Fibroblast of the aortic adventitia (primary cell): ENCODE measurements at regions not wholly inside any gene's neighbourhood (a gene's known extent, or its start where the extent isn't known, plus 50 kb on each side); places are given as distances from the start of the nearest gene placed in this dataset.

Experiments used
- DNase-seq: peaks from one replicate; pipeline ENCODE4 v3.0.0-alpha.2; 2010; ENCODE audit warnings: low read depth
- H3K4me3 ChIP-seq: 2 replicates; pipeline ENCODE4 v1.5.1; 2011; ENCODE audit warnings: low read depth, mild to moderate bottlenecking, control low read depth, low read length, moderate library complexity
- TF ChIP-seq, protein P1 (sequence below): IDR thresholded peaks from 2 replicates; pipeline ENCODE4 v1.5.1; 2011; ENCODE audit warnings: mild to moderate bottlenecking, low read length, control low read depth, inconsistent platforms; ENCODE audit not compliant: insufficient read depth

- TF ChIP-seq, protein P1, sequence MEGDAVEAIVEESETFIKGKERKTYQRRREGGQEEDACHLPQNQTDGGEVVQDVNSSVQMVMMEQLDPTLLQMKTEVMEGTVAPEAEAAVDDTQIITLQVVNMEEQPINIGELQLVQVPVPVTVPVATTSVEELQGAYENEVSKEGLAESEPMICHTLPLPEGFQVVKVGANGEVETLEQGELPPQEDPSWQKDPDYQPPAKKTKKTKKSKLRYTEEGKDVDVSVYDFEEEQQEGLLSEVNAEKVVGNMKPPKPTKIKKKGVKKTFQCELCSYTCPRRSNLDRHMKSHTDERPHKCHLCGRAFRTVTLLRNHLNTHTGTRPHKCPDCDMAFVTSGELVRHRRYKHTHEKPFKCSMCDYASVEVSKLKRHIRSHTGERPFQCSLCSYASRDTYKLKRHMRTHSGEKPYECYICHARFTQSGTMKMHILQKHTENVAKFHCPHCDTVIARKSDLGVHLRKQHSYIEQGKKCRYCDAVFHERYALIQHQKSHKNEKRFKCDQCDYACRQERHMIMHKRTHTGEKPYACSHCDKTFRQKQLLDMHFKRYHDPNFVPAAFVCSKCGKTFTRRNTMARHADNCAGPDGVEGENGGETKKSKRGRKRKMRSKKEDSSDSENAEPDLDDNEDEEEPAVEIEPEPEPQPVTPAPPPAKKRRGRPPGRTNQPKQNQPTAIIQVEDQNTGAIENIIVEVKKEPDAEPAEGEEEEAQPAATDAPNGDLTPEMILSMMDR: no peak
- no peak for DNase-seq
- no peak overlapping the region for H3K4me3 ChIP-seq
These were observed 610.6 kb upstream of the CFAP20DC start for GRCh38 chr3:59660376-59660775.

GRCh38 chr3:59659755-59660154 is 609.9 kb upstream of the CFAP20DC start:
- DNase-seq: no peak
- no peak overlapping the region for H3K4me3 ChIP-seq
- TF ChIP-seq, protein P1: no peak

- no peak for DNase-seq
- TF ChIP-seq, protein P1: no peak
- no peak overlapping the region for H3K4me3 ChIP-seq
These were observed 609.0 kb upstream of the CFAP20DC start for GRCh38 chr3:59658866-59659265.

- no peak for DNase-seq
- TF ChIP-seq, protein P1: no peak
- no peak overlapping the region for H3K4me3 ChIP-seq
These were observed 608.4 kb upstream of the CFAP20DC start for GRCh38 chr3:59658274-59658673.

DNA sequence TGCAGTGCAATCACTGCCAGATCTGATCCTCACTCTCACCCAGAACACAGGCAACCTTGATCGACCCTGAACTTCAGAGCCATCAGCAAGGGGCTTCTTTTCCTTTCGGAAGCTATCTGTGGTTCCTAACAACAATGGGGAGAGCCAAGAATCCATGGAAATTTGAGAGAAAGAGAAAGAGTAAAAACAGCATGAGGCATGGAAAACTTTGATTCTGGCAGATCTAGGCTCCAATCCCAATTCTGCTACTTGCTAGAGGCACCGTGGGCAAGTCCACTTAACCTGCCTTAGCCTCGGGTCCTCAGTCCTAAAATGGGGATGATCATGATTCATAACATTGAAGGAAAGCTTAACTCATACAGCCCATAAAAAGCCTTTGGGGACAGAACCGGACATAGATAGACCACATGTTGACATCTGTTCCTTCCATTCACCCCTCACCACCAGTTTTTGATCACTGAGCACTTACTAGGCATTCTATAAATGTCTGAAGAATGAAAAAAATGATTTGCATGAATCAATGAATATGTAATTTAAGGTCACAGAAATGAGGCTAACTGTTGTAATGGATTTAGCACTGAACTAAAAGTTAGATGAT is 605.7 kb upstream of the CFAP20DC start:
- TF ChIP-seq, protein P1: no peak
- H3K4me3 ChIP-seq: no peak overlapping the region
- no peak for DNase-seq

GRCh38 chr3:59654480-59655417 is 604.9 kb upstream of the CFAP20DC start:
- DNase-seq: no peak
- TF ChIP-seq, protein P1: no peak
- H3K4me3 ChIP-seq: no peak overlapping the region

DNA sequence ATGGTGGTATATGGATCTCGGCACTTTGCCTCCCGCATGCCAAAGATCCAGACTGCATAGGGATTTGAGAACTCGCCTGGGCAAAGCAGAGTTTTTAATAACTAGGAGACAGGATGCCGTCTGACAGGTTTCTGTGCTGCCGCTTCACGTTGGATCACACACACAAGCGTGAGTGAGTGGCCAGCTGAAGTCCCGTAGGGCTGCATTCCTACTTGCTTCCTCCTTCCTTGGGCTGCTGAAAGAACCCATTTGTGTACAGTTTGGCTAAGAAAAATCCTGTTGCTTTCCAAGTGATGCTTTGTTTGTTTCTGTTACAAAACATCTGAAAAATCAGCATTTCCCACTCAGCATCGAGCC is 604.3 kb upstream of the CFAP20DC start:
- peak; percentile 33 for DNase-seq
- H3K4me3 ChIP-seq: no peak overlapping the region
- TF ChIP-seq, protein P1: no peak
